GM21723 (cell line): ENCODE measurements at regions not wholly inside any gene's neighbourhood (a gene's known extent, or its start where the extent isn't known, plus 50 kb on each side); places are given as distances from the start of the nearest gene placed in this dataset.
"Not testable (repeated sequence)": the region's sequence is repeated elsewhere in the genome, so short reads cannot be mapped to it uniquely, and the experiment has no call there.

Experiments used
- ATAC-seq: cut with Tn5 transposase; IDR thresholded peaks from one replicate; pipeline ENCODE4 v1.9.1; 2021; ENCODE audit warnings: mild to moderate bottlenecking, moderate library complexity; ENCODE audit not compliant: unreplicated experiment

GRCh38 chr4:126544276-126544675 is 1088.5 kb upstream of the INTU start:
- no peak for ATAC-seq

- not testable (repeated sequence) for ATAC-seq
These were observed 1086.6 kb upstream of the INTU start for GRCh38 chr4:126546197-126546596.

- no peak for ATAC-seq
These were observed 1085.4 kb upstream of the INTU start for GRCh38 chr4:126547352-126547751.

GRCh38 chr4:126548890-126549289 is 1083.9 kb upstream of the INTU start:
- no peak for ATAC-seq

- ATAC-seq, result no peak
These were observed 1080.4 kb upstream of the INTU start for GRCh38 chr4:126552321-126552720.

- ATAC-seq, result no peak
These were observed 1079.5 kb upstream of the INTU start for GRCh38 chr4:126553248-126553647.

- ATAC-seq, result no peak
These were observed 1074.2 kb upstream of the INTU start for GRCh38 chr4:126558596-126558995.

GRCh38 chr4:126559961-126560360 is 1072.8 kb upstream of the INTU start:
- no peak for ATAC-seq

GRCh38 chr4:126560794-126561193 is 1072.0 kb upstream of the INTU start:
- no peak for ATAC-seq

- ATAC-seq, result no peak
These were observed 1069.4 kb upstream of the INTU start for GRCh38 chr4:126563389-126563788.

- ATAC-seq, result no peak
These were observed 1068.4 kb upstream of the INTU start for GRCh38 chr4:126564283-126564854.

- ATAC-seq, result no peak
These were observed 1063.8 kb upstream of the INTU start for GRCh38 chr4:126568652-126569570.

GRCh38 chr4:126572264-126572663 is 1060.5 kb upstream of the INTU start:
- ATAC-seq, result no peak

- no peak for ATAC-seq
These were observed 1050.0 kb upstream of the INTU start for GRCh38 chr4:126582737-126583136.

GRCh38 chr4:126583509-126583908 is 1049.2 kb upstream of the INTU start:
- no peak for ATAC-seq

- no peak for ATAC-seq
These were observed 1041.2 kb upstream of the INTU start for GRCh38 chr4:126591583-126591982.

GRCh38 chr4:126592088-126592487 is 1040.7 kb upstream of the INTU start:
- ATAC-seq, result no peak

GRCh38 chr4:126593626-126594025 is 1039.1 kb upstream of the INTU start:
- no peak for ATAC-seq

- no peak for ATAC-seq
These were observed 1037.1 kb upstream of the INTU start for GRCh38 chr4:126595643-126596042.

- ATAC-seq, result no peak
These were observed 1033.0 kb upstream of the INTU start for GRCh38 chr4:126599746-126600145.

- no peak for ATAC-seq
These were observed 1029.5 kb upstream of the INTU start for GRCh38 chr4:126603210-126603609.

GRCh38 chr4:126603825-126604224 is 1028.9 kb upstream of the INTU start:
- no peak for ATAC-seq
